Loucy (cell line): ENCODE measurements at regions not wholly inside any gene's neighbourhood (a gene's known extent, or its start where the extent isn't known, plus 50 kb on each side); places are given as distances from the start of the nearest gene placed in this dataset.

Experiments
- EZH2phosphoT487 ChIP-seq: fragments of 200-600 bp; IDR thresholded peaks from 2 replicates; pipeline ENCODE4 v1.6.1; 2018; ENCODE audit warnings: antibody characterized with exemption, mild to moderate bottlenecking, moderate library complexity, borderline replicate concordance
- TF ChIP-seq, protein P1 (sequence below): fragments of 200-600 bp; sonication (generic); conservative IDR thresholded peaks from 2 replicates; pipeline ENCODE4 v1.5.1; 2014; ENCODE audit warnings: mild to moderate bottlenecking, antibody characterized with exemption, low read length

DNA sequence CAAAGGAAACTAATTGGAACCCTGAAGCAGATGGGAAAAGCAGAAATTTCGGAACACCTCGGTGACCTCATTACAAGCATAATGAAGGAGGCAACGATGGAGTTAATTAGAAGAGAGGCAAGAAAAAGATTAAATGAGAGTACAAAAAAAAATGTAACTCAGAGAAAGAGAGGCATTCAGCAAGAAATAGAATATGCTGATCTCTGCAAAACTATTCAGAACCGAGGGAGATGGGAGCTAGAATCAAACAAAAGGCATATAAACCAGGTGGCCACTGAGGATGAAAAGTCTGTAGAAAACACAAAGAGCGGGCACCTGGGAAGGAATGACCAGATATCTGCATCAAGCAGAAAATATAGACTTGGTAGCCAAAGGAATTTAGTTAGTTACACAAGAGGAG is 118.9 kb downstream of the CETN3 start:
- TF ChIP-seq, protein P1, sequence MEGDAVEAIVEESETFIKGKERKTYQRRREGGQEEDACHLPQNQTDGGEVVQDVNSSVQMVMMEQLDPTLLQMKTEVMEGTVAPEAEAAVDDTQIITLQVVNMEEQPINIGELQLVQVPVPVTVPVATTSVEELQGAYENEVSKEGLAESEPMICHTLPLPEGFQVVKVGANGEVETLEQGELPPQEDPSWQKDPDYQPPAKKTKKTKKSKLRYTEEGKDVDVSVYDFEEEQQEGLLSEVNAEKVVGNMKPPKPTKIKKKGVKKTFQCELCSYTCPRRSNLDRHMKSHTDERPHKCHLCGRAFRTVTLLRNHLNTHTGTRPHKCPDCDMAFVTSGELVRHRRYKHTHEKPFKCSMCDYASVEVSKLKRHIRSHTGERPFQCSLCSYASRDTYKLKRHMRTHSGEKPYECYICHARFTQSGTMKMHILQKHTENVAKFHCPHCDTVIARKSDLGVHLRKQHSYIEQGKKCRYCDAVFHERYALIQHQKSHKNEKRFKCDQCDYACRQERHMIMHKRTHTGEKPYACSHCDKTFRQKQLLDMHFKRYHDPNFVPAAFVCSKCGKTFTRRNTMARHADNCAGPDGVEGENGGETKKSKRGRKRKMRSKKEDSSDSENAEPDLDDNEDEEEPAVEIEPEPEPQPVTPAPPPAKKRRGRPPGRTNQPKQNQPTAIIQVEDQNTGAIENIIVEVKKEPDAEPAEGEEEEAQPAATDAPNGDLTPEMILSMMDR: no peak
- TF ChIP-seq EZH2phosphoT487: no peak
